ENCODE measurements at regions not wholly inside any gene's neighbourhood (a gene's known extent, or its start where the extent isn't known, plus 50 kb on each side); places are given as distances from the start of the nearest gene placed in this dataset.

DNA sequence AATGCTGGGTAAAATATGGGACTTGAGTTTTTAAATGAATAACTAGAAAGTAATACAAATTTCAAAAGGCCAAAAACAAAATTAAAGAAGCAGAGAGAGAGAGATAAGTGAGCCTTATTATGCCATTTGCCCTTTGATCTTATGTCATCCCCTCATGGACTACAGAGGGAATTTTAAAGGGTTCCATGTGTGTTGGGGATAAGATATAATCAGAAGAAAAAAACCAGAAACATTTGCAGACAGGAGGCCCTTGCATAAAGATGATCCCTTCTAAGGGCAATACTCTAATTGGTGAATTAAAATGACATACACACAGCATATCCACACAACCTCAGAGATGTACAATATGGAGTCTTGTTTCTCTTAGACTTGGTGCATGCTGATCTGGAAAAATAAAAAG lies 406.6 kb upstream of the LARGE1 start:
- no peaks in the 10 kb centered on the region for H3K36me3 ChIP-seq (ENCODE audit: control insufficient read depth, insufficient read depth, low read length)
- no peak overlapping the region for H3K4me3 ChIP-seq (ENCODE audit: low read depth, low read length)
- no peaks in the 10 kb centered on the region for H3K36me3 Mint-ChIP-seq
- no peaks in the 10 kb centered on the region for H3K9me3 ChIP-seq (ENCODE audit: control insufficient read depth in 2 of 2, low read length in 2 of 2)
- H3K4me1 ChIP-seq (ENCODE audit: control insufficient read depth, insufficient read depth, low read length, poor library complexity, severe bottlenecking): no peaks in the 10 kb centered on the region
- no peak for ATAC-seq (ENCODE audit: low read depth in 2 of 2)
- no peaks in the 10 kb centered on the region for H3K27me3 ChIP-seq (ENCODE audit: control insufficient read depth, insufficient read depth, low read length)
- no peaks in the 10 kb centered on the region for H3K4me1 Mint-ChIP-seq
- H3K4me3 Mint-ChIP-seq: no peak overlapping the region
- H3K9me3 Mint-ChIP-seq: no peaks in the 10 kb centered on the region
- no peaks in the 10 kb centered on the region for H3K27me3 Mint-ChIP-seq
- H3K27ac Mint-ChIP-seq: no peak overlapping the region
- H3K27ac ChIP-seq (ENCODE audit: insufficient read depth, low read length, poor library complexity, severe bottlenecking): no peak overlapping the region
- no peak for DNase-seq

DNA sequence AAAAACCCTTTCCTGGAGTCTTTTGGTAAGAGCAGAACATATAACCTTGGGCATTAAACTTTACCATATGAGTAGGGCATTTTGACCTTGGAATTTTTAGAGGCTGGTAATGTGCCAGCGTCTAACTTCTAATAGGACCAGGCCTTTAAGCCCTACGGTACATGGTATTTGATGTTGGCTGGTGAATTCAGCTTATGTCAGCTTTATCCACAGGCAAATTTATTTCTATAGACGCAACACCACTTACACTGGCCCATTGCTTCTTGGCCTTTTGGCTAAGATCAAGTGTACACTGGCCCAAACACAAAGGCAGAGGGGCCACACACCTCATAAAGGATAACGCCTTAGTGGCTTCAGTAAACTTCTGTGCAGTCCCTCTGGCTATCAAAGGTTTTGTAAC lies 410.2 kb upstream of the LARGE1 start:
- ATAC-seq (ENCODE audit: low read depth in 2 of 2) (no peak), DNase-seq (no peak)
- H3K27ac Mint-ChIP-seq: no peak overlapping the region
- Histone ChIP-seq H3K9me3 (ENCODE audit: control insufficient read depth in 2 of 2, low read length in 2 of 2) (peaks cover 8 to 18% of the 10 kb centered on the region in 2 experiments), H3K27ac (ENCODE audit: insufficient read depth, low read length, poor library complexity, severe bottlenecking) (no peak overlapping the region), H3K27me3 (ENCODE audit: control insufficient read depth, insufficient read depth, low read length) (no peaks in the 10 kb centered on the region), H3K4me3 (ENCODE audit: low read depth, low read length) (no peak overlapping the region), H3K36me3 (ENCODE audit: control insufficient read depth, insufficient read depth, low read length) (no peaks in the 10 kb centered on the region), H3K4me1 (ENCODE audit: control insufficient read depth, insufficient read depth, low read length, poor library complexity, severe bottlenecking) (no peaks in the 10 kb centered on the region)
- H3K27me3 Mint-ChIP-seq: no peaks in the 10 kb centered on the region
- no peaks in the 10 kb centered on the region for H3K36me3 Mint-ChIP-seq
- peaks cover 0 to 6% (median 4%) of the 10 kb centered on the region in 7 donors for H3K9me3 Mint-ChIP-seq
- no peak overlapping the region for H3K4me3 Mint-ChIP-seq
- H3K4me1 Mint-ChIP-seq: no peaks in the 10 kb centered on the region

DNA sequence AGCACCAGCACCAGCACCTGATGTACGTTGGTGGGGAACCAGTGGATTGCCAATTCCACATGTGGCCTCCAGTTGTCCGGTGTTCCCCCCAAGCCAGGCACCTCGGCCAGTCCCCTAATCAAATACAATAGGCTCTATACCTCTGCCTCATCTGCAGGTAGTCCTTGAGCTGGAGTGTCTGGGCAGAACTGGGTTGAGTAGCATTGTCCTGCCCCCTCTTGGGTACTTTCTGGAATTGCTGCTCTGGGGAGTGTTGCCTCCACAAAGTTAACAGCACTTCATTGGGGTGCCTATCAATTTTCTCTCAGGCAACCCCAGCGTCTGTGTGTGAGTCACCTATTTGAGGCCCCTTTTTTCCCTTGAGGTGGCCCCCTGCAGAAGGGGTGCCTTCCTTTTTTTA lies 413.0 kb upstream of the LARGE1 start:
- Histone ChIP-seq H3K4me3 (ENCODE audit: low read depth, low read length) (no peak overlapping the region), H3K27me3 (ENCODE audit: control insufficient read depth, insufficient read depth, low read length) (no peaks in the 10 kb centered on the region), H3K27ac (ENCODE audit: insufficient read depth, low read length, poor library complexity, severe bottlenecking) (no peak overlapping the region), H3K36me3 (ENCODE audit: control insufficient read depth, insufficient read depth, low read length) (no peaks in the 10 kb centered on the region), H3K9me3 (ENCODE audit: control insufficient read depth in 2 of 2, low read length in 2 of 2) (peaks cover 8 to 21% of the 10 kb centered on the region in 2 experiments), H3K4me1 (ENCODE audit: control insufficient read depth, insufficient read depth, low read length, poor library complexity, severe bottlenecking) (no peaks in the 10 kb centered on the region)
- no peak for DNase-seq
- H3K4me1 Mint-ChIP-seq: no peaks in the 10 kb centered on the region
- H3K4me3 Mint-ChIP-seq: no peak overlapping the region
- H3K27me3 Mint-ChIP-seq: no peaks in the 10 kb centered on the region
- H3K27ac Mint-ChIP-seq: no peak overlapping the region
- H3K36me3 Mint-ChIP-seq: no peaks in the 10 kb centered on the region
- ATAC-seq (ENCODE audit: low read depth in 2 of 2): no peak
- peaks cover 0 to 17% (median 11%) of the 10 kb centered on the region in 7 donors for H3K9me3 Mint-ChIP-seq

DNA sequence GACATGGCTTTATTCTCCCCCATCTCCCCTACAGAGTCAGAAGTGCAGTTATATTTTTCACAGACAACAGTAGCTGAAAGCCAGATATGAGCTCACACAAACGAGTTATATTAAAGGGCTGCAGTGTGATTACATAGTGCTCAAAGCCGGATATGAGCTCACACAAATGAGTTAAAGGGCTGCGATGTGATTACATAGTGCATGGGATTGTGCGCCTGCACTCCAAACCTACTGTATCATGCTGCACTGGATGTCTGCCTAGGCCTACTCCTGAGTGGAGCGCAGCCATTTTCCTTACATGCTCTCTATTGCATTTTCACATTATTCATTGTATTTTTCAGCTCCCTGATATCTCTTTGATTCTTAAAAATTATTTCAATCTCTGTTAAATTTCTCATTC lies 414.6 kb upstream of the LARGE1 start:
- Mint-ChIP-seq H3K4me3 (no peak overlapping the region), H3K4me1 (no peaks in the 10 kb centered on the region), H3K27me3 (no peaks in the 10 kb centered on the region), H3K27ac (no peak overlapping the region), H3K9me3 (peaks cover 0 to 17% (median 11%) of the 10 kb centered on the region in 7 donors), H3K36me3 (no peaks in the 10 kb centered on the region)
- ATAC-seq (ENCODE audit: low read depth in 2 of 2) (no peak), DNase-seq (peak in 1 of 3 donors; percentile 5)
- Histone ChIP-seq H3K9me3 (ENCODE audit: control insufficient read depth in 2 of 2, low read length in 2 of 2) (peaks cover 8 to 21% of the 10 kb centered on the region in 2 experiments), H3K36me3 (ENCODE audit: control insufficient read depth, insufficient read depth, low read length) (no peaks in the 10 kb centered on the region), H3K27me3 (ENCODE audit: control insufficient read depth, insufficient read depth, low read length) (no peaks in the 10 kb centered on the region), H3K27ac (ENCODE audit: insufficient read depth, low read length, poor library complexity, severe bottlenecking) (no peak overlapping the region), H3K4me1 (ENCODE audit: control insufficient read depth, insufficient read depth, low read length, poor library complexity, severe bottlenecking) (no peaks in the 10 kb centered on the region), H3K4me3 (ENCODE audit: low read depth, low read length) (no peak overlapping the region)

DNA sequence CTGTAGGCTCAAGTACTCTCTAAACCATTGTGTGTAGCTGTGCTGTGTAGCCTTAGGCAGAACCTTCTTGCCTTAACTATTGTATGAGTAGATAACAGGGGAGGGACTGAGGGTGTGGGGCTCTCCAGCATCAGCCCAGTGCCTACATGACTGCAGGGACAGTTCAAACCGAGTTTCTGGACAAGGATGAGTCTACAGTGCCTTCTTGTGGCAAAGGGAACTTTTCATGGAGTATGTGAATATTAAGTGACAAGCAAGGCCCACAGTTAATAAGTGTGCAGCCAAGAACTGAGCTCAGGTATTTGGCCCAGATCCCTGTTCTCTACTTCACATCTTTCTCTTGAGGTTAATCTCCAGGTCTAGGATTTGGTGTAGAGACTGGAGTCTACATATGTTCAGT lies 424.4 kb upstream of the LARGE1 start:
- Histone ChIP-seq H3K4me1 (ENCODE audit: control insufficient read depth, insufficient read depth, low read length, poor library complexity, severe bottlenecking) (no peaks in the 10 kb centered on the region), H3K27ac (ENCODE audit: insufficient read depth, low read length, poor library complexity, severe bottlenecking) (no peak overlapping the region), H3K4me3 (ENCODE audit: low read depth, low read length) (no peak overlapping the region), H3K36me3 (ENCODE audit: control insufficient read depth, insufficient read depth, low read length) (no peaks in the 10 kb centered on the region), H3K27me3 (ENCODE audit: control insufficient read depth, insufficient read depth, low read length) (no peaks in the 10 kb centered on the region), H3K9me3 (ENCODE audit: control insufficient read depth in 2 of 2, low read length in 2 of 2) (no peaks in the 10 kb centered on the region)
- Mint-ChIP-seq H3K9me3 (peaks cover 0 to 8% (median 0%) of the 10 kb centered on the region in 7 donors), H3K36me3 (no peaks in the 10 kb centered on the region), H3K27me3 (no peaks in the 10 kb centered on the region), H3K4me1 (no peaks in the 10 kb centered on the region), H3K27ac (peak overlapping the region in 1 of 3 donors; percentile 90), H3K4me3 (no peak overlapping the region)
- DNase-seq (no peak), ATAC-seq (ENCODE audit: low read depth in 2 of 2) (no peak)

DNA sequence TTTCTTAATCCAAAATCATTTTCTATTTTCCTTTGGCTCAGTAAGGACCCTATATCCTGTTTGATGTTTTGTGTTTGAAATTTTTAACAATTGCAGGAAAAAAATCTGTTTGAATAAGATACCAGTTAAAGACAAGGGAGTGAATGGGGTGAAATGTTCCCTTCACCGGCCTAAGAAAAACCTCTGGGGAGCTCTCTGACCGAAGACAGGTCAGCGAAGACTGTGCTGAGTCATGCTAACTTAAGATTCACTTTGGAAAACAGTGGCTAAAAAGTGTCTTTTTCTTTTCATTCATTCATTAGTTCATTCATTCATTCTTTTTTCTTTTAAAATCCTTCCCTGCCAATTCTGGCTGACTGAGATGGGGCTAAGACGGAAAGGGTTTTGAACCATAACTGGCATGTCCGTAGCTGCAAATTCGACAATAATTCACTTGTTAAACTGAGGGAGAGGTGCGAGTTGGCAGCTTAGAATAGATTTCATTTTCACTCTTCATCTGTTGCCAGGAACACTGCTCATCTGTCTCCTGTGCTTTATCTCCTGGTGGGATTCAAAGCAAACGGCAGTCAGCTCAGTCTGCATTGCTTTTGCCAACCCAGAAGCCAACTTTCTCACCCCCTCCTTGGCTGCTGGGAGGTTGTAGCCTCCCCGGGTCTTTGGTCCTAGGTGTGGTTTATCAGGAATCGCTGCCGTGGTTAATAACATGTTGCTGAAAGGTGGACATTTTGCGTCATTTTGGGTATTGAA lies 434.0 kb upstream of the LARGE1 start:
- no peaks in the 10 kb centered on the region for H3K27me3 Mint-ChIP-seq
- no peak overlapping the region for H3K4me3 ChIP-seq (ENCODE audit: low read depth, low read length)
- H3K27ac Mint-ChIP-seq: no peak overlapping the region
- no peaks in the 10 kb centered on the region for H3K9me3 ChIP-seq (ENCODE audit: control insufficient read depth in 2 of 2, low read length in 2 of 2)
- DNase-seq (no peak), ATAC-seq (ENCODE audit: low read depth in 2 of 2) (no peak)
- H3K9me3 Mint-ChIP-seq: peaks cover 0 to 1% (median 0%) of the 10 kb centered on the region in 7 donors
- H3K4me3 Mint-ChIP-seq: no peak overlapping the region
- no peak overlapping the region for H3K27ac ChIP-seq (ENCODE audit: insufficient read depth, low read length, poor library complexity, severe bottlenecking)
- H3K4me1 Mint-ChIP-seq: no peaks in the 10 kb centered on the region
- no peaks in the 10 kb centered on the region for H3K36me3 ChIP-seq (ENCODE audit: control insufficient read depth, insufficient read depth, low read length)
- H3K4me1 ChIP-seq (ENCODE audit: control insufficient read depth, insufficient read depth, low read length, poor library complexity, severe bottlenecking): no peaks in the 10 kb centered on the region
- H3K27me3 ChIP-seq (ENCODE audit: control insufficient read depth, insufficient read depth, low read length): no peaks in the 10 kb centered on the region
- no peaks in the 10 kb centered on the region for H3K36me3 Mint-ChIP-seq

DNA sequence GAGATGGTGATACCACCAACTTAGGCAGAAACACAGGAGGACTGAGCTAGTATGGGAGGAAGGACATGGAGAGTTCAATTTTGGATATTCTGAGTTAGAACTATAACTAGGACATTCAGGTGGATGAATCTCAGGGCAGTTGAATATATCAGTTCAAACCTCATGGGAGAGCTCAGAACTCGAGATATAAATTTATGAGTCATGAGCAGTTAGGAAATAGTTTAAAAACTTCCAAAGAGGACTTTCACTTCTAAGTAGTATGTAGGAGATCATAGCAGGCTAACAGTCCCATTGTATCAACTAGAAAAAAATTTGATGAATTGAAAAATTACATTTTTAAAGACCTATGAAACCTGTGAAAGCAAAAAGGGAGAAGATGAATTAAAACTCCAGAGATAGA lies 436.2 kb upstream of the LARGE1 start:
- Histone ChIP-seq H3K27me3 (ENCODE audit: control insufficient read depth, insufficient read depth, low read length) (no peaks in the 10 kb centered on the region), H3K36me3 (ENCODE audit: control insufficient read depth, insufficient read depth, low read length) (no peaks in the 10 kb centered on the region), H3K9me3 (ENCODE audit: control insufficient read depth in 2 of 2, low read length in 2 of 2) (no peaks in the 10 kb centered on the region), H3K27ac (ENCODE audit: insufficient read depth, low read length, poor library complexity, severe bottlenecking) (no peak overlapping the region), H3K4me3 (ENCODE audit: low read depth, low read length) (no peak overlapping the region), H3K4me1 (ENCODE audit: control insufficient read depth, insufficient read depth, low read length, poor library complexity, severe bottlenecking) (no peaks in the 10 kb centered on the region)
- H3K4me3 Mint-ChIP-seq: no peak overlapping the region
- H3K4me1 Mint-ChIP-seq: no peaks in the 10 kb centered on the region
- H3K9me3 Mint-ChIP-seq: peaks cover 0 to 1% (median 0%) of the 10 kb centered on the region in 7 donors
- no peaks in the 10 kb centered on the region for H3K27me3 Mint-ChIP-seq
- H3K27ac Mint-ChIP-seq: no peak overlapping the region
- ATAC-seq (ENCODE audit: low read depth in 2 of 2): no peak
- no peaks in the 10 kb centered on the region for H3K36me3 Mint-ChIP-seq
- DNase-seq: no peak

DNA sequence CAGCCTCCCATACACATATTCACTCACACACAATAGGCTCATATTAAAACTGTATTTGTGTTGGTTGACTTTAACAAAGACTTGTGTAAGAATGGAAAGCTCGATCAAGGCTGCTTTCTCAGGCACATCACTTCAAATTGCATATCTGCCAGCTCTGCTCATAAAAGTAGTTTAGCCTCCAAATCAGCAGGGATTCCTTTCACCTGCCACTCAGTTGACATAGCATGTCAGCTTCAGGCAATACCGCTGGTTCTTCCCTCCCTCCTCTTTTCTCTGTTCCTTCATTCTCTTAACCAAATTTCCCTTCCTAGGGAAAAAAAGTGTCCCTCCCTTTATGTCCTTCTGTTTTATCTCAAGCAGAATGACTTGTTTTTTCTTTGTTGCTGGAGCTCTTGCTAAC lies 450.4 kb upstream of the LARGE1 start:
- Histone ChIP-seq H3K4me3 (ENCODE audit: low read depth, low read length) (no peak overlapping the region), H3K4me1 (ENCODE audit: control insufficient read depth, insufficient read depth, low read length, poor library complexity, severe bottlenecking) (no peaks in the 10 kb centered on the region), H3K36me3 (ENCODE audit: control insufficient read depth, insufficient read depth, low read length) (no peaks in the 10 kb centered on the region), H3K27me3 (ENCODE audit: control insufficient read depth, insufficient read depth, low read length) (no peaks in the 10 kb centered on the region), H3K27ac (ENCODE audit: insufficient read depth, low read length, poor library complexity, severe bottlenecking) (no peak overlapping the region), H3K9me3 (ENCODE audit: control insufficient read depth in 2 of 2, low read length in 2 of 2) (peaks cover 3 to 13% of the 10 kb centered on the region in 2 experiments)
- no peaks in the 10 kb centered on the region for H3K36me3 Mint-ChIP-seq
- H3K27me3 Mint-ChIP-seq: peaks cover 10% of the 10 kb centered on the region
- H3K4me1 Mint-ChIP-seq: no peaks in the 10 kb centered on the region
- H3K4me3 Mint-ChIP-seq: no peak overlapping the region
- DNase-seq: no peak
- H3K27ac Mint-ChIP-seq: no peak overlapping the region
- peaks cover 0 to 18% (median 11%) of the 10 kb centered on the region in 7 donors for H3K9me3 Mint-ChIP-seq
- ATAC-seq (ENCODE audit: low read depth in 2 of 2): no peak

Data from CD4-positive, CD25-positive, alpha-beta regulatory T cell (primary cell).